OCI-LY1 (cell line): ENCODE measurements at regions not wholly inside any gene's neighbourhood (a gene's known extent, or its start where the extent isn't known, plus 50 kb on each side); places are given as distances from the start of the nearest gene placed in this dataset.

Experiments
- H2AFZ ChIP-seq: fragments of 200-600 bp; sonication (generic), shearing (Covaris generic); 2 replicates; pipeline ENCODE4 v1.6.0; 2014; ENCODE audit warnings: antibody characterized with exemption, mild to moderate bottlenecking, low read length
- H3F3A ChIP-seq: fragments of 200-600 bp; sonication (generic), shearing (Covaris generic); 2 replicates; pipeline ENCODE4 v1.6.0; 2014; ENCODE audit warnings: mild to moderate bottlenecking, antibody characterized with exemption, low read length, moderate library complexity; ENCODE audit not compliant: insufficient read depth
- H3K27ac ChIP-seq: fragments of 200-600 bp; sonication (generic); 2 replicates; pipeline ENCODE4 v1.5.1; 2014; ENCODE audit warnings: low read length, mixed run types, mild to moderate bottlenecking, low read depth; ENCODE audit not compliant: poor library complexity, severe bottlenecking
- H3K27me3 ChIP-seq: fragments of 200-600 bp; sonication (generic); 2 replicates; pipeline ENCODE4 v1.6.0; 2014; ENCODE audit warnings: antibody characterized with exemption, mild to moderate bottlenecking, low read length, moderate library complexity; ENCODE audit not compliant: insufficient read depth
- H3K36me3 ChIP-seq: fragments of 200-600 bp; sonication (generic); 2 replicates; pipeline ENCODE4 v1.6.1; 2014; ENCODE audit warnings: mild to moderate bottlenecking, antibody characterized with exemption, low read length, moderate library complexity, mixed read lengths; ENCODE audit not compliant: insufficient read depth
- H3K4me1 ChIP-seq: fragments of 200-600 bp; sonication (generic); 2 replicates; pipeline ENCODE4 v1.5.1; 2014; ENCODE audit warnings: mild to moderate bottlenecking, low read length, moderate library complexity; ENCODE audit not compliant: insufficient read depth, severe bottlenecking
- H3K4me2 ChIP-seq: fragments of 200-600 bp; sonication (generic), shearing (Covaris generic); 2 replicates; pipeline ENCODE4 v1.6.1; 2014; ENCODE audit warnings: low read length
- H3K4me3 ChIP-seq: fragments of 200-600 bp; sonication (generic); 2 replicates; pipeline ENCODE4 v1.5.1; 2014; ENCODE audit warnings: low read length, low read depth, mild to moderate bottlenecking, mixed read lengths; ENCODE audit not compliant: poor library complexity, severe bottlenecking
- H3K79me2 ChIP-seq: fragments of 200-600 bp; shearing (Covaris generic); 2 replicates; pipeline ENCODE4 v1.6.1; 2016; ENCODE audit warnings: mixed run types, low read length, mixed read lengths; ENCODE audit not compliant: insufficient read depth
- H3K9ac ChIP-seq: fragments of 200-600 bp; sonication (generic), shearing (Covaris generic); 2 replicates; pipeline ENCODE4 v1.6.1; 2014; ENCODE audit warnings: mild to moderate bottlenecking, low read length, mixed read lengths
- H3K9me2 ChIP-seq: fragments of 200-600 bp; sonication (generic), shearing (Covaris generic); 2 replicates; pipeline ENCODE4 v1.6.1; 2014; ENCODE audit warnings: low read depth, mild to moderate bottlenecking, low read length, mixed read lengths
- H3K9me3 ChIP-seq: fragments of 200-600 bp; shearing (Covaris generic); 2 replicates; pipeline ENCODE4 v1.6.1; 2014; ENCODE audit warnings: low read length, mixed read lengths
- H4K20me1 ChIP-seq: fragments of 200-600 bp; sonication (generic), shearing (Covaris generic); 2 replicates; pipeline ENCODE4 v1.6.0; 2016; ENCODE audit warnings: mild to moderate bottlenecking, low read length; ENCODE audit not compliant: insufficient read depth
- CTCF ChIP-seq: fragments of 200-600 bp; sonication (generic), shearing (Covaris generic); IDR thresholded peaks from 2 replicates; pipeline ENCODE4 v1.5.1; 2017; ENCODE audit warnings: mild to moderate bottlenecking, antibody characterized with exemption, low read length, moderate library complexity, mixed read lengths
- EZH2 ChIP-seq: fragments of 200-600 bp; sonication (generic), shearing (Covaris generic); IDR thresholded peaks from 2 replicates; pipeline ENCODE4 v1.8.0; 2017; ENCODE audit warnings: borderline replicate concordance, mixed run types, mild to moderate bottlenecking, antibody characterized with exemption, low read length, moderate library complexity, mixed read lengths

GRCh38 chr2:862731-863466 lies 87.8 kb upstream of the SNTG2 start:
- H3K27ac ChIP-seq = no peak overlapping the region
- H3K9me3 ChIP-seq = no peaks in the 10 kb centered on the region
- no peaks in the 10 kb centered on the region for H4K20me1 ChIP-seq
- TF ChIP-seq EZH2 = no peak
- TF ChIP-seq CTCF = no peak
- H3K79me2 ChIP-seq = no peaks in the 10 kb centered on the region
- no peaks in the 10 kb centered on the region for H3K9me2 ChIP-seq
- no peaks in the 10 kb centered on the region for H3F3A ChIP-seq
- no peak overlapping the region for H3K4me2 ChIP-seq
- H3K27me3 ChIP-seq = no peaks in the 10 kb centered on the region
- H3K4me1 ChIP-seq = no peaks in the 10 kb centered on the region
- no peaks in the 10 kb centered on the region for H3K36me3 ChIP-seq
- H3K4me3 ChIP-seq = no peak overlapping the region
- no peak overlapping the region for H3K9ac ChIP-seq
- no peak overlapping the region for H2AFZ ChIP-seq

GRCh38 chr2:862355-862687 lies 88.3 kb upstream of the SNTG2 start:
- H3K27me3 ChIP-seq = no peaks in the 10 kb centered on the region
- H3K9me3 ChIP-seq = no peaks in the 10 kb centered on the region
- no peak overlapping the region for H3K4me2 ChIP-seq
- no peak for TF ChIP-seq EZH2
- no peak for TF ChIP-seq CTCF
- H3K9ac ChIP-seq = no peak overlapping the region
- H3K9me2 ChIP-seq = no peaks in the 10 kb centered on the region
- no peak overlapping the region for H2AFZ ChIP-seq
- H3K36me3 ChIP-seq = no peaks in the 10 kb centered on the region
- H3K4me3 ChIP-seq = no peak overlapping the region
- no peak overlapping the region for H3K27ac ChIP-seq
- H4K20me1 ChIP-seq = no peaks in the 10 kb centered on the region
- no peaks in the 10 kb centered on the region for H3K4me1 ChIP-seq
- no peaks in the 10 kb centered on the region for H3K79me2 ChIP-seq
- no peaks in the 10 kb centered on the region for H3F3A ChIP-seq

GRCh38 chr2:861655-862354 lies 88.8 kb upstream of the SNTG2 start:
- Histone ChIP-seq H3K4me2 (no peak overlapping the region), H3K4me1 (no peaks in the 10 kb centered on the region), H3K36me3 (no peaks in the 10 kb centered on the region), H3K9ac (no peak overlapping the region), H3K27ac (no peak overlapping the region), H3K4me3 (no peak overlapping the region), H3K79me2 (no peaks in the 10 kb centered on the region), H3K27me3 (no peaks in the 10 kb centered on the region), H3F3A (no peaks in the 10 kb centered on the region), H3K9me3 (no peaks in the 10 kb centered on the region), H4K20me1 (no peaks in the 10 kb centered on the region), H3K9me2 (no peaks in the 10 kb centered on the region), H2AFZ (no peak overlapping the region)
- no peak for TF ChIP-seq CTCF
- TF ChIP-seq EZH2 = no peak
